Neutrophil (primary cell): ENCODE measurements at regions not wholly inside any gene's neighbourhood (a gene's known extent, or its start where the extent isn't known, plus 50 kb on each side); places are given as distances from the start of the nearest gene placed in this dataset.

Experiments used
- H3K27ac ChIP-seq: fragments of 200-600 bp; sonication (generic); 2 replicates; pipeline ENCODE4 v1.5.1; 2016; ENCODE audit warnings: mild to moderate bottlenecking, moderate library complexity
- H3K27me3 ChIP-seq: fragments of 200-600 bp; sonication (generic); 2 replicates; pipeline ENCODE4 v1.6.0; 2016; ENCODE audit warnings: mild to moderate bottlenecking
- H3K36me3 ChIP-seq: fragments of 200-600 bp; sonication (generic); 2 replicates; pipeline ENCODE4 v1.5.1; 2017
- H3K4me1 ChIP-seq, 2 experiments: fragments of 200-600 bp in 1 of 2; sonication (generic) in 1 of 2; 1 replicate in 1 of 2; 2 replicates in 1 of 2; pipeline versions ENCODE4 v1.5.1 to v1.6.1; 2013 to 2016; ENCODE audit warnings: low read depth in 1 of 2, low read length in 1 of 2, mild to moderate bottlenecking in 1 of 2, moderate library complexity in 1 of 2; ENCODE audit not compliant: control insufficient read depth in 1 of 2, insufficient read depth in 1 of 2
- H3K4me3 ChIP-seq, 2 experiments: fragments of 200-600 bp in 1 of 2; sonication (generic) in 1 of 2; 1 replicate in 1 of 2; 2 replicates in 1 of 2; pipeline ENCODE4 v1.5.1; 2013 to 2016; ENCODE audit warnings: low read depth in 1 of 2, low read length in 1 of 2, mild to moderate bottlenecking in 1 of 2, moderate library complexity in 1 of 2
- H3K9me3 ChIP-seq: fragments of 200-600 bp; sonication (generic); 2 replicates; pipeline ENCODE4 v1.5.1; 2016
- CTCF ChIP-seq: fragments of 200-600 bp; sonication (generic); IDR thresholded peaks from 2 replicates; pipeline ENCODE4 v1.5.1; 2016; ENCODE audit warnings: antibody characterized with exemption

DNA sequence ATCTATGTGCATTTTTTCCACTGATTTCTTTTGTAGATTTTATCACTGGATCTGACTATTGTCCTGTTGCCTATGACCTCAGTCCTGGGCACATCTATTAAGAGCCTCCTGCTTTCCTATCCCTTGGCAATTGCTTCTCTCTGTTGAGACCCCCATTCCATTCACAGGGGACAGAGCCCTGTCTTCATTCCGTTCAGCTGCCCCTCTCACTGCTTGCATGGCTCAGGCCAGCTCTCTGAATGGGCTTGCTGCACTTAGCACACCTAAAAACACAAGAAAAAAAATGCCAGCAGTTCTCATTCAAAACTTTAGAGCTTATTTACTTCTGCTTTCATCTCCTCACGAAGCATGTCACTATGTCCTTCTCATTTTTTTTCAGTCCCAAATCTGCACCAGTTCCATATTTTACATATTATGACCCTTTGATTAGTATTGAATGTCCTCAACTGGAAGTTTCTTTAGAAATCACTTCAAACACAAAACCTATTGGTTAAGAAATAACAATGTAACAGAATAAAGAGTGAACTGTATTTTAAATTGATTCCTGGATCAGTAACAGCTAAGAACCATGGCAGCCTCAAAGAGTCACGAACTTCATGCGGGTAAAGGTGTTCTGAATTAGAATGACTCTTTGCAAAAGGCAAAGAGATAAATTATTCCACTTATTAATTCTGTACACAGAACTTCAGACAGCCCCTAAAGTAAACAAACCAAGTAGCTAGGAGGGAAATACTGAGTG, 616.5 kb downstream of the C6orf118 start:
- H3K4me1 ChIP-seq, result no peaks in the 10 kb centered on the region
- no peaks in the 10 kb centered on the region for H3K36me3 ChIP-seq
- no peak for TF ChIP-seq CTCF
- H3K9me3 ChIP-seq, result peaks cover 3% of the 10 kb centered on the region
- no peak overlapping the region for H3K27ac ChIP-seq
- H3K27me3 ChIP-seq, result no peaks in the 10 kb centered on the region
- no peak overlapping the region for H3K4me3 ChIP-seq

GRCh38 chr6:164690702-164691500, 618.5 kb downstream of the C6orf118 start:
- Histone ChIP-seq H3K36me3 (no peaks in the 10 kb centered on the region), H3K4me3 (no peak overlapping the region), H3K27ac (no peak overlapping the region), H3K27me3 (no peaks in the 10 kb centered on the region), H3K4me1 (no peaks in the 10 kb centered on the region), H3K9me3 (peaks cover 3% of the 10 kb centered on the region)
- TF ChIP-seq CTCF, result no peak

DNA sequence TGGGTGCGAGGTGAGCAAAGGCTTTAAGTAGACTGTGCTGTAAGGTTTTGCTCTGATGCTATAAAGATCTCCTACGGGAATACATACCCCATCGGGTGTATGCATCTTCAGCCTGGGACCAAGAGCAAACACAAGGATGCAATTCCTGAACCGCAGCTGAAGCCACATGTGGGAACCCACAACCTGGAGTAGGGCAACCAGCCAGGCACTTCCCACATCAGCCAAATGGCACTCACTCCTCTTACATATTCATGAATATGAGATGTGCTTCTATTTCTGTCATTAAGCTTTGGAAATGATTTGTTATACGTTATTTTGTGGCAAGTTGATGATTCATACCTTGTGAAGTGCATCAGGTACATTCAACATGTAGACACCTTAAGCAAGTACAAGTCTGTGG, 619.2 kb downstream of the C6orf118 start:
- Histone ChIP-seq H3K36me3 (no peaks in the 10 kb centered on the region), H3K27ac (no peak overlapping the region), H3K27me3 (no peaks in the 10 kb centered on the region), H3K9me3 (peaks cover 3% of the 10 kb centered on the region), H3K4me1 (no peaks in the 10 kb centered on the region), H3K4me3 (no peak overlapping the region)
- TF ChIP-seq CTCF, result no peak

GRCh38 chr6:164665328-164665727, 644.1 kb downstream of the C6orf118 start:
- Histone ChIP-seq H3K27ac (no peak overlapping the region), H3K27me3 (no peaks in the 10 kb centered on the region), H3K9me3 (no peaks in the 10 kb centered on the region), H3K36me3 (no peaks in the 10 kb centered on the region), H3K4me3 (no peak overlapping the region), H3K4me1 (no peaks in the 10 kb centered on the region)
- no peak for TF ChIP-seq CTCF

- H3K27me3 ChIP-seq, result no peaks in the 10 kb centered on the region
- H3K27ac ChIP-seq, result no peak overlapping the region
- H3K4me1 ChIP-seq, result no peaks in the 10 kb centered on the region
- TF ChIP-seq CTCF, result no peak
- no peaks in the 10 kb centered on the region for H3K9me3 ChIP-seq
- no peak overlapping the region for H3K4me3 ChIP-seq
- H3K36me3 ChIP-seq, result no peaks in the 10 kb centered on the region
These were observed 645.8 kb downstream of the C6orf118 start for GRCh38 chr6:164663634-164664033.
